PC-9 (cell line): ENCODE measurements at regions not wholly inside any gene's neighbourhood (a gene's known extent, or its start where the extent isn't known, plus 50 kb on each side); places are given as distances from the start of the nearest gene placed in this dataset.

Source experiments
- BruUV-seq: library from RNA; stranded (reverse); fragments of 400-500 nt; replicated peaks from 2 replicates; lab custom pipeline; 2021; lab: Mats Ljungman, UMichigan
- CTCF ChIA-PET: fragments of 300-600 bp; sonication (Branson Sonifier 250); formaldehyde crosslinking; loops from one replicate; lab custom pipeline; 2022; ENCODE audit warnings: antibody characterized with exemption; lab: Charles Lee
- POLR2A ChIA-PET: fragments of 300-600 bp; sonication (Branson Sonifier 250); formaldehyde crosslinking; loops from one replicate; lab custom pipeline; 2022; ENCODE audit warnings: antibody characterized with exemption; ENCODE audit not compliant: unreplicated experiment; lab: Charles Lee
- DNase-seq, 2 experiments: peaks; one replicate each; pipeline versions ENCODE4 v3.0.0 to v3.0.0-alpha.2; 2015 to 2022; ENCODE audit warnings: mixed read lengths in 1 of 2
- H2AFZ ChIP-seq: fragments of 200-600 bp; sonication (generic); 2 replicates; pipeline ENCODE4 v1.8.1; 2017; ENCODE audit warnings: antibody characterized with exemption
- H3F3A ChIP-seq: fragments of 200-600 bp; sonication (generic); 2 replicates; pipeline ENCODE4 v1.8.1; 2017; ENCODE audit warnings: antibody characterized with exemption, mild to moderate bottlenecking, low read depth; ENCODE audit not compliant: insufficient read depth
- H3K27ac ChIP-seq: fragments of 200-600 bp; sonication (generic); 2 replicates; pipeline ENCODE4 v1.6.1; 2016; ENCODE audit warnings: mixed run types
- H3K27me3 ChIP-seq: fragments of 200-600 bp; sonication (generic); 2 replicates; pipeline ENCODE4 v1.6.1; 2016; ENCODE audit warnings: low read depth, mixed run types; ENCODE audit not compliant: insufficient read depth
- H3K36me3 ChIP-seq: fragments of 200-600 bp; sonication (generic); 2 replicates; pipeline ENCODE4 v1.6.1; 2016; ENCODE audit warnings: low read depth, mixed run types
- H3K4me1 ChIP-seq: fragments of 200-600 bp; sonication (generic); replicated peaks from 2 replicates; pipeline ENCODE4 v1.6.1; 2016; ENCODE audit warnings: mixed run types; ENCODE audit not compliant: insufficient read depth
- H3K4me2 ChIP-seq: fragments of 200-600 bp; sonication (generic); 2 replicates; pipeline ENCODE4 v1.6.1; 2017; ENCODE audit warnings: mixed run types
- H3K4me3 ChIP-seq: fragments of 200-600 bp; sonication (generic); 2 replicates; pipeline ENCODE4 v1.6.1; 2016; ENCODE audit warnings: mixed run types
- H3K79me2 ChIP-seq: fragments of 200-600 bp; sonication (generic); 2 replicates; pipeline ENCODE4 v1.6.1; 2017; ENCODE audit warnings: low read depth, mixed run types
- H3K9me2 ChIP-seq: fragments of 200-600 bp; sonication (generic); 2 replicates; pipeline ENCODE4 v1.8.1; 2017; ENCODE audit warnings: mild to moderate bottlenecking; ENCODE audit not compliant: insufficient read depth
- H3K9me3 ChIP-seq: fragments of 200-600 bp; sonication (generic); 2 replicates; pipeline ENCODE4 v1.8.1; 2016; ENCODE audit warnings: low read depth; ENCODE audit not compliant: insufficient read depth
- H4K20me1 ChIP-seq: fragments of 200-600 bp; sonication (generic); 2 replicates; pipeline ENCODE4 v1.8.1; 2017; ENCODE audit not compliant: insufficient read depth
- CTCF ChIP-seq: fragments of 200-600 bp; sonication (generic); conservative IDR thresholded peaks from 2 replicates; pipeline ENCODE4 v1.6.1; 2017; ENCODE audit warnings: mixed run types, antibody characterized with exemption, mild to moderate bottlenecking, moderate library complexity
- EZH2 ChIP-seq: fragments of 200-600 bp; sonication (generic); IDR thresholded peaks from 2 replicates; pipeline ENCODE4 v1.8.0; 2017; ENCODE audit warnings: antibody characterized with exemption, low read depth
- intact Hi-C: fragments of 100-400 bp; cut with micrococcal nuclease; formaldehyde crosslinking; loops from one replicate; pipeline ENCODE4 v1.10.0; 2022; ENCODE audit not compliant: unreplicated experiment

DNA sequence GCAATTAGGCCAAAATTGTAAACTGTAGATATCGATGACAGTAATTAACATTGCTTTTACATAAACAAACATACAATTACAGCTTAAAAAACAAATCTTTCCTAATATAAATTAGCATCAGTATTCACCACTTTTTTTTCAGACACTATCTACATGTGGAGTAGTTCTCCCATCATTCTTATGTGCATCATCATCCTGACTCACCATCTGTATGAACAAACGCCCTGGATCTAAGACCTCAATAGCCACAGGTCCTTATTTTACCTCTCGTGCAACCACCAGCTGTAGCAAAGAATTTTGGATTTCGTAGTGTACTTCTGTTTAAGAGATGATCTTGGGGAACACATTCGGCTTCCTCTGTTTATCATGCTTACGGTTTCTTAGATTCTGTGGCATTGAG, 551.9 kb upstream of the KIRREL3 start:
- H3K27ac ChIP-seq, result no peak overlapping the region

DNA sequence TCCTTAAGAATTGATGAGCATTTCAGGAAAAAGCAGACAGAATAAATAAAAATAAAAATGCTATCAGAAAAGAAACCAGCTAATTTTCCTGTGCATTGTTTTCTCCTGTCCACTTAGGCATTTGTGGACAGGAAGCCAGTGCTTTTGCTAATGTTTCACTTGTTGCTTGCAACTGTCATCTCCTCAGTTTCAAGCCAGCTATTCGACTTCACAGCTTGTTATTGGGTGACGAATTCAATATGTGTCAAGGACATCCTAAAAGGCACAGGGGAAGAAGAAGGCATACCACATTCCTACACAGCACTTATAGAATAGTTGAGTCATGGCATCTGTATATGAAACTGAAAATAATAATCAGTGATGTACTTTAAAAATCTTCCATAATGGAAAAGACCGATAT, 530.6 kb upstream of the KIRREL3 start:
- no peak for DNase-seq
- no peaks in the 10 kb centered on the region for H3K9me2 ChIP-seq
- H3K79me2 ChIP-seq, result no peaks in the 10 kb centered on the region
- ChIA-PET CTCF (no interaction called here), POLR2A (no interaction called here)
- no peak overlapping the region for H2AFZ ChIP-seq
- H3K27ac ChIP-seq, result no peak overlapping the region
- H3K9me3 ChIP-seq, result no peaks in the 10 kb centered on the region
- no peaks in the 10 kb centered on the region for H3K36me3 ChIP-seq
- H3K4me1 ChIP-seq, result no peaks in the 10 kb centered on the region
- no TSS peak for BruUV-seq
- H3K4me3 ChIP-seq, result no peak overlapping the region
- intact Hi-C loops, result no loop called here
- no peaks in the 10 kb centered on the region for H3K27me3 ChIP-seq
- no peak overlapping the region for H3K4me2 ChIP-seq
- no peaks in the 10 kb centered on the region for H4K20me1 ChIP-seq
- TF ChIP-seq CTCF (no peak), EZH2 (no peak)
- no peaks in the 10 kb centered on the region for H3F3A ChIP-seq

More for the DNA sequence above, 551.9 kb upstream of the KIRREL3 start:
- TF ChIP-seq EZH2 (no peak), CTCF (no peak)
- ChIA-PET CTCF (no interaction called here), POLR2A (no interaction called here)
- Histone ChIP-seq H3K27me3 (peaks cover 10% of the 10 kb centered on the region), H2AFZ (no peak overlapping the region), H3K36me3 (no peaks in the 10 kb centered on the region), H3F3A (no peaks in the 10 kb centered on the region), H4K20me1 (no peaks in the 10 kb centered on the region), H3K4me1 (no peaks in the 10 kb centered on the region), H3K4me3 (no peak overlapping the region), H3K4me2 (no peak overlapping the region), H3K9me2 (no peaks in the 10 kb centered on the region), H3K79me2 (no peaks in the 10 kb centered on the region), H3K9me3 (no peaks in the 10 kb centered on the region)
- intact Hi-C loops, result no loop called here
- DNase-seq, result no peak
- BruUV-seq, result no TSS peak

GRCh38 chr11:127528297-127528696, 527.7 kb upstream of the KIRREL3 start:
- H3K27me3 ChIP-seq, result no peaks in the 10 kb centered on the region
- H4K20me1 ChIP-seq, result no peaks in the 10 kb centered on the region; the same call in 1 of the 2 replicates
- H3K4me1 ChIP-seq, result no peaks in the 10 kb centered on the region
- no peak overlapping the region for H2AFZ ChIP-seq
- no peaks in the 10 kb centered on the region for H3K9me3 ChIP-seq
- intact Hi-C loops, result no loop called here
- no peaks in the 10 kb centered on the region for H3K9me2 ChIP-seq
- H3K36me3 ChIP-seq, result no peaks in the 10 kb centered on the region
- no TSS peak for BruUV-seq
- H3K4me2 ChIP-seq, result no peak overlapping the region
- no peak for TF ChIP-seq EZH2
- TF ChIP-seq CTCF, result no peak
- POLR2A ChIA-PET, result no interaction called here
- CTCF ChIA-PET, result no interaction called here
- no peak overlapping the region for H3K27ac ChIP-seq
- DNase-seq, result no peak
- no peaks in the 10 kb centered on the region for H3K79me2 ChIP-seq
- H3K4me3 ChIP-seq, result no peak overlapping the region
- no peaks in the 10 kb centered on the region for H3F3A ChIP-seq
